SK-N-SH (cell line): ENCODE measurements at regions not wholly inside any gene's neighbourhood (a gene's known extent, or its start where the extent isn't known, plus 50 kb on each side); places are given as distances from the start of the nearest gene placed in this dataset.

Experiments used
- CTCF ChIA-PET: fragments of 300-600, 350-600 bp; formaldehyde crosslinking; extraction: SDS; loops from one replicate; lab custom pipeline; 2021; lab: Yijun Ruan, JAX
- POLR2A ChIA-PET: fragments of 350-600 bp; sonication (Branson Sonifier 250); formaldehyde crosslinking; extraction: SDS; loops from one replicate; lab custom pipeline; 2020; ENCODE audit warnings: antibody characterized with exemption, inconsistent platforms; lab: Yijun Ruan, JAX
- DNase-seq: peaks from one replicate; pipeline ENCODE4 v3.0.0; 2012
- H2AFZ ChIP-seq: fragments of 200-600 bp; sonication (generic); 2 replicates; pipeline ENCODE4 v1.8.1; 2016; ENCODE audit warnings: antibody characterized with exemption, mild to moderate bottlenecking, low read depth
- H3F3A ChIP-seq: fragments of 200-600 bp; sonication (generic); replicated peaks from 2 replicates; pipeline ENCODE3; 2016; ENCODE audit warnings: antibody characterized with exemption, mild to moderate bottlenecking; ENCODE audit not compliant: insufficient read depth
- H3K27ac ChIP-seq, 2 experiments: fragments of 200-500 bp in 1 of 2; fragments of 200-600 bp in 1 of 2; sonication (Bioruptor generic) in 1 of 2; sonication (generic), shearing (Covaris generic) in 1 of 2; 2 replicates each; pipeline versions ENCODE4 v1.5.1 to v1.6.1; 2014 to 2016; ENCODE audit warnings: low read depth in 2 of 2, inconsistent platforms in 1 of 2, low read length in 1 of 2, mild to moderate bottlenecking in 1 of 2, mixed read lengths in 1 of 2
- H3K27me3 ChIP-seq: fragments of 200-600 bp; sonication (generic), shearing (Covaris generic); 2 replicates; pipeline ENCODE4 v1.6.1; 2016; ENCODE audit warnings: mixed run types; ENCODE audit not compliant: insufficient read depth
- H3K36me3 ChIP-seq, 2 experiments: fragments of 200-500 bp in 1 of 2; fragments of 200-600 bp in 1 of 2; sonication (Bioruptor generic) in 1 of 2; sonication (generic) in 1 of 2; replicated peaks in 1 of 2; 2 replicates each; pipeline versions ENCODE3 to v1.5.1; 2014 to 2016; ENCODE audit warnings: low read length in 1 of 2, mild to moderate bottlenecking in 1 of 2; ENCODE audit not compliant: insufficient read depth in 2 of 2, control insufficient read depth in 1 of 2
- H3K4me1 ChIP-seq, 2 experiments: fragments of 200-500 bp in 1 of 2; fragments of 200-600 bp in 1 of 2; sonication (Bioruptor generic) in 1 of 2; sonication (generic), shearing (Covaris generic) in 1 of 2; 2 replicates each; pipeline versions ENCODE4 v1.5.1 to v1.6.1; 2014 to 2016; ENCODE audit warnings: low read depth in 1 of 2, low read length in 1 of 2, mixed run types in 1 of 2; ENCODE audit not compliant: insufficient read depth in 2 of 2, control insufficient read depth in 1 of 2
- H3K4me2 ChIP-seq: fragments of 200-600 bp; sonication (generic), shearing (Covaris generic); 2 replicates; pipeline ENCODE4 v1.6.1; 2017; ENCODE audit warnings: mixed run types
- H3K4me3 ChIP-seq, 2 experiments: fragments of 200-500 bp in 1 of 2; fragments of 200-600 bp in 1 of 2; sonication (Bioruptor generic) in 1 of 2; sonication (generic), shearing (Covaris generic) in 1 of 2; 2 replicates each; pipeline versions ENCODE4 v1.5.1 to v1.8.1; 2014 to 2016; ENCODE audit warnings: low read depth in 2 of 2, inconsistent platforms in 1 of 2, low read length in 1 of 2, mild to moderate bottlenecking in 1 of 2, mixed read lengths in 1 of 2, moderate library complexity in 1 of 2
- H3K79me2 ChIP-seq: fragments of 200-600 bp; sonication (generic); 2 replicates; pipeline ENCODE4 v1.8.1; 2017; ENCODE audit warnings: mild to moderate bottlenecking; ENCODE audit not compliant: insufficient read depth
- H3K9ac ChIP-seq: fragments of 200-600 bp; sonication (generic); 2 replicates; pipeline ENCODE4 v1.6.1; 2017; ENCODE audit warnings: mixed run types
- H3K9me2 ChIP-seq: fragments of 200-600 bp; sonication (generic); 2 replicates; pipeline ENCODE4 v1.6.1; 2017; ENCODE audit warnings: mixed run types
- H3K9me3 ChIP-seq: fragments of 200-600 bp; sonication (generic); 2 replicates; pipeline ENCODE4 v1.6.1; 2017; ENCODE audit warnings: mixed run types, mild to moderate bottlenecking, moderate library complexity
- H4K20me1 ChIP-seq: fragments of 200-600 bp; sonication (generic); 2 replicates; pipeline ENCODE4 v1.6.1; 2017; ENCODE audit warnings: mild to moderate bottlenecking, mixed run types; ENCODE audit not compliant: insufficient read depth
- CTCF ChIP-seq: fragments of 200-600 bp; sonication (generic); IDR thresholded peaks from 2 replicates; pipeline ENCODE4 v1.6.1; 2017; ENCODE audit warnings: antibody characterized with exemption, mild to moderate bottlenecking, moderate library complexity
- ELF1 ChIP-seq: IDR thresholded peaks from 2 replicates; pipeline ENCODE4 v1.4.0; 2012
- EZH2phosphoT487 ChIP-seq: fragments of 200-600 bp; sonication (generic); IDR thresholded peaks from 2 replicates; pipeline ENCODE4 v1.6.1; 2017; ENCODE audit warnings: low read depth, mixed run types, mild to moderate bottlenecking, antibody characterized with exemption, moderate library complexity, borderline replicate concordance
- FOSL2 ChIP-seq: IDR thresholded peaks from 2 replicates; pipeline ENCODE4 v1.4.0; 2012; ENCODE audit warnings: low read depth, mild to moderate bottlenecking, moderate library complexity, borderline replicate concordance
- FOXJ3 ChIP-seq: sonication (generic); formaldehyde crosslinking; IDR thresholded peaks from 2 replicates; pipeline ENCODE4 v1.5.1; 2020; ENCODE audit warnings: mild to moderate bottlenecking, missing genetic modification reagents
- FOXM1 ChIP-seq: IDR thresholded peaks from 2 replicates; pipeline ENCODE4 v1.4.0; 2012; ENCODE audit warnings: low read depth, mild to moderate bottlenecking
- MAX ChIP-seq: IDR thresholded peaks from 2 replicates; pipeline ENCODE4 v1.4.0; 2012; ENCODE audit warnings: low read depth
- MXI1 ChIP-seq: IDR thresholded peaks from 2 replicates; pipeline ENCODE4 v1.6.1; 2012; ENCODE audit warnings: mild to moderate bottlenecking, low read depth, low read length, improper control_type of control experiment
- NRF1 ChIP-seq: IDR thresholded peaks from 2 replicates; pipeline ENCODE4 v1.6.1; 2012; ENCODE audit warnings: low read depth, mild to moderate bottlenecking, low read length
- PBX3 ChIP-seq: IDR thresholded peaks from 2 replicates; pipeline ENCODE4; 2012
- POLR2AphosphoS5 ChIP-seq: IDR thresholded peaks from 2 replicates; pipeline ENCODE4 v1.6.1; 2012; ENCODE audit warnings: low read depth, low read length
- RAD21 ChIP-seq: IDR thresholded peaks from 2 replicates; pipeline ENCODE4 v1.6.1; 2012; ENCODE audit warnings: mild to moderate bottlenecking, low read length
- SIN3A ChIP-seq: IDR thresholded peaks from 2 replicates; pipeline ENCODE4 v1.6.1; 2012; ENCODE audit warnings: low read depth, mild to moderate bottlenecking, low read length, moderate library complexity, borderline replicate concordance
- SMC3 ChIP-seq: IDR thresholded peaks from 2 replicates; pipeline ENCODE4 v1.6.1; 2012; ENCODE audit warnings: low read depth, low read length, improper control_type of control experiment
- TCF12 ChIP-seq: IDR thresholded peaks from 2 replicates; pipeline ENCODE4 v1.4.0; 2012
- TEAD4 ChIP-seq: IDR thresholded peaks from 2 replicates; pipeline ENCODE4 v1.4.0; 2012; ENCODE audit warnings: mild to moderate bottlenecking, borderline replicate concordance; ENCODE audit not compliant: insufficient read depth
- USF1 ChIP-seq: IDR thresholded peaks from 2 replicates; pipeline ENCODE4 v1.4.0; 2012; ENCODE audit warnings: low read depth, borderline replicate concordance
- YY1 ChIP-seq: IDR thresholded peaks from 2 replicates; pipeline ENCODE4 v1.4.0; 2012; ENCODE audit warnings: low read depth, mild to moderate bottlenecking
- WGBS: methylation state at CpG from one replicate; pipeline ENCODE4 v1.1.6; 2017; ENCODE audit warnings: low lambda C conversion rate; 5-methylcytosine and 5-hydroxymethylcytosine counted together

- POLR2A ChIA-PET = no interaction called here
- no peak overlapping the region for H3K4me3 ChIP-seq
- H3K4me1 ChIP-seq = no peaks in the 10 kb centered on the region
- CTCF ChIA-PET = no interaction called here
- TF ChIP-seq MAX (no peak), FOSL2 (no peak), POLR2AphosphoS5 (no peak), CTCF (no peak), SIN3A (no peak), MXI1 (no peak), RAD21 (no peak), TEAD4 (no peak), FOXM1 (no peak), ELF1 (no peak), USF1 (no peak), FOXJ3 (CRISPR knock-in tag) (no peak), TCF12 (no peak), PBX3 (no peak), YY1 (no peak), NRF1 (no peak), SMC3 (no peak), EZH2phosphoT487 (no peak)
- H3K79me2 ChIP-seq = no peaks in the 10 kb centered on the region
- H3K9ac ChIP-seq = no peak overlapping the region
- H3F3A ChIP-seq = no peaks in the 10 kb centered on the region
- H3K4me2 ChIP-seq = no peak overlapping the region
- no peaks in the 10 kb centered on the region for H3K9me2 ChIP-seq
- DNase-seq = no peak
- 92% methylated on average over 2 of the region's 2 CpGs for WGBS
- H3K36me3 ChIP-seq = peaks cover 46 to 64% of the 10 kb centered on the region in 2 experiments
- H3K27me3 ChIP-seq = no peaks in the 10 kb centered on the region
- no peaks in the 10 kb centered on the region for H4K20me1 ChIP-seq
- H3K27ac ChIP-seq = no peak overlapping the region
- no peaks in the 10 kb centered on the region for H3K9me3 ChIP-seq
- no peak overlapping the region for H2AFZ ChIP-seq
Observed at GRCh38 chr4:122279670-122280069, 99.1 kb upstream of the ADAD1 start.

- Histone ChIP-seq H3K27ac (no peak overlapping the region), H3K27me3 (no peaks in the 10 kb centered on the region), H3K79me2 (no peaks in the 10 kb centered on the region), H3K4me2 (no peak overlapping the region), H3K9ac (no peak overlapping the region), H3K36me3 (peaks cover 40 to 52% of the 10 kb centered on the region in 2 experiments), H3K9me3 (no peaks in the 10 kb centered on the region), H3K4me1 (no peaks in the 10 kb centered on the region), H2AFZ (no peak overlapping the region), H4K20me1 (no peaks in the 10 kb centered on the region), H3F3A (no peaks in the 10 kb centered on the region), H3K4me3 (no peak overlapping the region), H3K9me2 (no peaks in the 10 kb centered on the region)
- no peak for TF ChIP-seq CTCF
- 89% methylated on average over 2 of the region's 2 CpGs for WGBS
- ChIA-PET POLR2A (no interaction called here), CTCF (no interaction called here)
- no peak for DNase-seq
Observed at GRCh38 chr4:122285285-122285684, 93.5 kb upstream of the ADAD1 start.
